A549 (cell line): ENCODE measurements at regions not wholly inside any gene's neighbourhood (a gene's known extent, or its start where the extent isn't known, plus 50 kb on each side); places are given as distances from the start of the nearest gene placed in this dataset.

Experiments
- ATAC-seq, 2 experiments: fragments of 200-7000 bp in 1 of 2; fragments of >200 bp in 1 of 2; cut with Nextera tagmentation in 1 of 2; cut with Tn5 transposase in 1 of 2; 3 replicates each; pipeline versions ENCODE4 v1.8.0 to v1.9.1; 2018 to 2020; ENCODE audit warnings: mild to moderate bottlenecking in 1 of 2, moderate library complexity in 1 of 2
- CTCF ChIA-PET: fragments of 300-600 bp; sonication (Branson Sonifier 250); formaldehyde crosslinking; extraction: SDS; loops from one replicate; lab custom pipeline; 2021; ENCODE audit warnings: antibody characterized with exemption, inconsistent platforms; lab: Yijun Ruan, JAX
- POLR2A ChIA-PET: fragments of 350-600 bp; formaldehyde crosslinking; extraction: SDS; loops from one replicate; lab custom pipeline; 2021; ENCODE audit warnings: antibody characterized with exemption, inconsistent platforms; lab: Yijun Ruan, JAX
- DNase-seq, 2 experiments: peaks; one replicate each; pipeline versions ENCODE4 v3.0.0 to v3.0.0-alpha.2; 2011 to 2016; ENCODE audit warnings: low read depth in 1 of 2, low spot score in 1 of 2
- FAIRE-seq: peaks from 2 replicates; lab custom pipeline; 2011; peaks lifted over from hg19 to GRCh38; lab: Jason Lieb, UNC
- H3K27ac ChIP-seq, 2 experiments: fragments of >200 bp; sonication (Bioruptor Twin); formaldehyde crosslinking; 3 replicates each; pipeline ENCODE4 v1.5.1; 2016 to 2017
- H3K4me1 ChIP-seq: fragments of >200 bp; sonication (Bioruptor Twin); formaldehyde crosslinking; 3 replicates; pipeline ENCODE4 v1.6.1; 2016
- H3K4me2 ChIP-seq: fragments of >200 bp; sonication (Bioruptor Twin); formaldehyde crosslinking; 3 replicates; pipeline ENCODE4 v1.6.1; 2016
- H3K4me3 ChIP-seq: fragments of >200 bp; sonication (Bioruptor Twin); formaldehyde crosslinking; 3 replicates; pipeline ENCODE4 v1.5.1; 2016
- H3K9me3 ChIP-seq: fragments of >200 bp; sonication (Bioruptor Twin); formaldehyde crosslinking; 3 replicates; pipeline ENCODE4 v1.6.1; 2016
- ATOH8 ChIP-seq: fragments of 250-450 bp; sonication (Bioruptor Pico); IDR thresholded peaks from 2 replicates; pipeline ENCODE4 v1.5.0; 2020; ENCODE audit warnings: low read depth, mild to moderate bottlenecking, moderate library complexity
- EHF ChIP-seq: fragments of 250-450 bp; sonication (Bioruptor Pico); IDR thresholded peaks from 2 replicates; pipeline ENCODE4 v1.5.0; 2020; ENCODE audit warnings: mild to moderate bottlenecking
- RAD21 ChIP-seq, 2 experiments: fragments of >200 bp in 1 of 2; sonication (Bioruptor Twin) in 1 of 2; formaldehyde crosslinking in 1 of 2; IDR thresholded peaks in 1 of 2; conservative IDR thresholded peaks in 1 of 2; 2 replicates in 1 of 2; 3 replicates in 1 of 2; pipeline ENCODE4 v1.6.1; 2012 to 2018; ENCODE audit warnings: inconsistent platforms in 1 of 2
- RCOR1 ChIP-seq: fragments of 150-350 bp; IDR thresholded peaks from 2 replicates; pipeline ENCODE4 v1.6.1; 2014; ENCODE audit warnings: antibody characterized with exemption, low read length, low read depth
- SMC3 ChIP-seq: fragments of >200 bp; sonication (Bioruptor Twin); formaldehyde crosslinking; IDR thresholded peaks from 3 replicates; pipeline ENCODE4 v1.6.1; 2018; ENCODE audit warnings: inconsistent platforms
- ZFP36 ChIP-seq: fragments of 450-650 bp; IDR thresholded peaks from 2 replicates; pipeline ENCODE4 v1.6.1; 2014; ENCODE audit warnings: borderline replicate concordance; ENCODE audit not compliant: partially characterized antibody
- WGBS: methylation state at CpG from one replicate; pipeline ENCODE4 v1.1.6; 2017; ENCODE audit errors: missing lambda C conversion rate; 5-methylcytosine and 5-hydroxymethylcytosine counted together

- whole genome bisulfite sequencing: 56% methylated on average over 9 of the region's 14 CpGs
- Histone ChIP-seq H3K4me2 (no peak overlapping the region), H3K9me3 (peaks cover 2% of the 10 kb centered on the region; the same call in 1 of the 3 replicates), H3K4me1 (no peaks in the 10 kb centered on the region), H3K4me3 (no peak overlapping the region), H3K27ac (no peak overlapping the region)
- ChIA-PET CTCF (interaction anchor here (0.6 to 1.5 kb wide), 8 partner anchors 11 to 365 kb away, joined by 3 to 7 read pairs (median 4); no protein-coding TSS in a partner anchor), POLR2A (no interaction called here)
- DNase-seq: no peak
- ATAC-seq: no peak
- FAIRE-seq: no peak
- no peak for TF ChIP-seq EHF (CRISPR knock-in tag)
These were observed 53.0 kb upstream of the EN2 start for GRCh38 chr7:155404976-155405375.

- peak in 1 of 2 experiments; percentile 41 for DNase-seq
- Histone ChIP-seq H3K9me3 (peaks cover 2% of the 10 kb centered on the region; the same call in 1 of the 3 replicates), H3K4me2 (no peak overlapping the region), H3K4me1 (no peaks in the 10 kb centered on the region), H3K27ac (no peak overlapping the region), H3K4me3 (no peak overlapping the region)
- no peak for FAIRE-seq
- ATAC-seq: peak; percentile 44 to 84; a peak in 4 of 6 replicates
- WGBS: 38% methylated on average over 26 of the region's 31 CpGs
- ChIA-PET CTCF (interaction anchor here (0.8 to 1.5 kb wide), 8 partner anchors 11 to 364 kb away, joined by 3 to 7 read pairs (median 4); no protein-coding TSS in a partner anchor), POLR2A (no interaction called here)
- peak; percentile 24 to 31; a peak in 3 of 5 replicates for TF ChIP-seq RAD21 (conservative IDR thresholded peaks at IDR 0.05 in 1 of 2, IDR thresholded peaks at IDR 0.05 in 1 of 2)
- no peak for TF ChIP-seq ATOH8
- 0 out of 3 replicates have a peak, but pooled peaks have one; percentile 27 for TF ChIP-seq SMC3
These were observed 52.3 kb upstream of the EN2 start for GRCh38 chr7:155405399-155406318.

GRCh38 chr7:155407799-155408198 is 50.1 kb upstream of the EN2 start:
- ChIA-PET CTCF (no interaction called here), POLR2A (no interaction called here)
- ATAC-seq: no peak
- no peak overlapping the region for H3K4me3 ChIP-seq
- DNase-seq: no peak
- no peaks in the 10 kb centered on the region for H3K4me1 ChIP-seq
- TF ChIP-seq ZFP36: no peak
- TF ChIP-seq RCOR1: no peak
- TF ChIP-seq, all 56 proteins: peak for 0
- no peak for FAIRE-seq
- H3K9me3 ChIP-seq: no peaks in the 10 kb centered on the region
- no peak overlapping the region for H3K4me2 ChIP-seq
- H3K27ac ChIP-seq: no peak overlapping the region
- no CpG with 5 or more reads among the region's 2 CpGs for WGBS
